Fibroblast of skin of left quadriceps (primary cell): ENCODE measurements at regions not wholly inside any gene's neighbourhood (a gene's known extent, or its start where the extent isn't known, plus 50 kb on each side); places are given as distances from the start of the nearest gene placed in this dataset.

ENCODE experiments used
- DNase-seq, 2 experiments: peaks; one replicate each; pipeline ENCODE4 v3.0.0-alpha.2; 2013; ENCODE audit warnings: low read depth in 2 of 2

DNA sequence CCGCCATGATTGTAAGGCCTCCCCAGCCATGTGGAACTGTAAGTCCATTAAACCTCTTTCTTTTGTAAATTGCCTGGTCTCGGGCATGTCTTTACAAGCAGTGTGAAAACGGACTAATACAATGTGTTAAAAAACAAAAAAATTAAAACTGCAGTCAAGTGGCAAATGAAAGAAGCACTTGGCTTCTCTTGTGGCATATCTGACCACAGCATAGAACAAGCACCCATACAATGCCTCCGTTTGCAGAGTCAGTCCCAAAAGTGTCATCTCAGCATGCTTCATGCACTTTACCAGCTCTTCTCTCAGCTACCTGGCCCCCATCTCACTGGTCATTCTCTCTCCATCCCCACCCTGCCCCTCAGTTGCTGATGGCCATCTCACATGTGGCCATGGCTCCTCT lies 51.1 kb upstream of the DAPK1 start:
- DNase-seq = no peak

DNA sequence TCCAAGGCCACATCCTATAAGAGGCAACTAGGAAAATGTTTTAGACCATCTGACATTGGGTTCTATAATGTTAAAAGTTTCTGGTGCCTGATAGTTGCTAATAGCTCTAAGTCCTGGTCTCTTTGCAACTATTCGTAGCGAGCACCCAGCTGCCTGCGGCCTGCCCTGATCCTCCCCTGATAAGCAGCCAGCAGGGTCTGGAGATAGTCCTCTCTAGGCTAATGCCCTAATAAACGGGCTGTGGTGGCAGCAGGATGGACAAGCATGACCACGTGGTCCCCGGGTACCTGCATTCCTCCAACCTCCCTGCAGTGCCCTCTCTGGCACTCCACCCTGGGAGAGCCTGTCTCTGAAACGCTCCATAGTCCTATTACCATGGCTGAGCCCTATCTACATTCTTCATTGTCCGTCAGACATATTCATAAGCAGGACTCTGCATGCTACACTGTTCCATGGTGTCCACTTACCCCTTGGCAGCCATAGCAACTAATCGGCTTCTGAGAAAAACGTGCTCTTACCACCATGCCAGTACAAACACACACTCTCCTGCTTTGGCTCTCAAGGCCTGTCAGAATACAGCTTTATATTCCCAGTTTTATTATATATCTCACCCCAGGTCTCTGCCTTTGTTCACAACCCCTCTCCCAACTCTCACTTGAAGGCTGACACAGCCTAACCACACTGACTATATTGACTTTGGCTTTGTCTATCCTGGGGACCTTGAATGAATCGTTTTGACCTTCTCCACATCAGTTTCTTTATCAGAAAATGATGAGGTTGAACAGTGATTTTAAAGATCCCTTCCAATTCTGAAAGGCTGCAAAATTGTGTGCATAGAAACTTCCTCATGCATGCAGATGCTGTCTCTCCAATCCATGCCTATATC lies 49.9 kb upstream of the DAPK1 start:
- DNase-seq = no peak
